GM23338 (cell line): ENCODE measurements at regions not wholly inside any gene's neighbourhood (a gene's known extent, or its start where the extent isn't known, plus 50 kb on each side); places are given as distances from the start of the nearest gene placed in this dataset.

ENCODE experiments used
- ATAC-seq: fragments of 200-7000 bp; cut with Tn5 transposase; 3 replicates; pipeline ENCODE4 v1.9.1; 2020
- DNase-seq: peaks from one replicate; pipeline ENCODE4 v3.0.0-alpha.2; 2015; ENCODE audit warnings: low spot score
- H2AFZ ChIP-seq: fragments of 200-600 bp; sonication (generic); 2 replicates; pipeline ENCODE4 v1.8.0; 2016; ENCODE audit warnings: antibody characterized with exemption, mild to moderate bottlenecking, moderate library complexity
- H3F3A ChIP-seq: fragments of 200-600 bp; sonication (generic); replicated peaks from 2 replicates; pipeline ENCODE4 v1.8.0; 2017; ENCODE audit warnings: antibody characterized with exemption, mixed run types, low read depth
- H3K27ac ChIP-seq: fragments of 200-600 bp; sonication (generic); 2 replicates; pipeline ENCODE4 v1.6.1; 2016; ENCODE audit warnings: low read depth
- H3K27me3 ChIP-seq: fragments of 200-600 bp; sonication (generic); 2 replicates; pipeline ENCODE4 v1.8.0; 2016; ENCODE audit warnings: mild to moderate bottlenecking, mixed run types, moderate library complexity; ENCODE audit not compliant: insufficient read depth
- H3K36me3 ChIP-seq: fragments of 200-600 bp; sonication (generic); 2 replicates; pipeline ENCODE4 v1.8.0; 2016; ENCODE audit warnings: mild to moderate bottlenecking; ENCODE audit not compliant: insufficient read depth
- H3K4me1 ChIP-seq: fragments of 200-600 bp; sonication (generic); 2 replicates; pipeline ENCODE4 v1.8.0; 2016; ENCODE audit warnings: mild to moderate bottlenecking, moderate library complexity; ENCODE audit not compliant: insufficient read depth
- H3K4me2 ChIP-seq: fragments of 200-600 bp; sonication (generic); 2 replicates; pipeline ENCODE4 v1.7.1; 2017; ENCODE audit warnings: mixed run types
- H3K4me3 ChIP-seq: fragments of 200-600 bp; sonication (generic); 2 replicates; pipeline ENCODE4 v1.6.1; 2016; ENCODE audit warnings: mixed run types
- H3K79me2 ChIP-seq: fragments of 200-600 bp; sonication (generic); replicated peaks from 2 replicates; pipeline ENCODE4 v1.8.0; 2017; ENCODE audit warnings: mild to moderate bottlenecking; ENCODE audit not compliant: insufficient read depth
- H3K9me2 ChIP-seq: fragments of 200-600 bp; sonication (generic); 2 replicates; pipeline ENCODE4 v1.8.0; 2017; ENCODE audit not compliant: insufficient read depth
- H4K20me1 ChIP-seq: fragments of 200-600 bp; sonication (generic); replicated peaks from 2 replicates; pipeline ENCODE4 v1.8.0; 2017; ENCODE audit warnings: mild to moderate bottlenecking; ENCODE audit not compliant: insufficient read depth
- H3K27ac Mint-ChIP-seq: 2 replicates; pipeline ENCODE4 v1.8.0; 2020; ENCODE audit warnings: inconsistent platforms, mild to moderate bottlenecking, moderate library complexity, mixed read lengths
- H3K27me3 Mint-ChIP-seq: 3 replicates; pipeline ENCODE4 v1.8.0; 2022; ENCODE audit warnings: low read depth, mild to moderate bottlenecking, moderate library complexity, mixed read lengths, inconsistent platforms; ENCODE audit not compliant: insufficient read depth, poor library complexity
- H3K36me3 Mint-ChIP-seq: 3 replicates; pipeline ENCODE4 v1.8.0; 2021; ENCODE audit warnings: low read depth, mild to moderate bottlenecking, inconsistent platforms, moderate library complexity, mixed read lengths
- H3K4me1 Mint-ChIP-seq: 3 replicates; pipeline ENCODE4 v1.8.0; 2020; ENCODE audit warnings: mild to moderate bottlenecking, inconsistent platforms, mixed read lengths
- H3K4me3 Mint-ChIP-seq: 3 replicates; pipeline ENCODE4 v1.8.0; 2021; ENCODE audit warnings: moderate library complexity, mild to moderate bottlenecking, inconsistent platforms, mixed read lengths
- H3K9me3 Mint-ChIP-seq: 3 replicates; pipeline ENCODE4 v1.8.0; 2020; ENCODE audit warnings: moderate library complexity, mild to moderate bottlenecking, inconsistent platforms, mixed read lengths
- CREB1 ChIP-seq: fragments of 250-450 bp; sonication (Bioruptor Pico); IDR thresholded peaks from 2 replicates; pipeline ENCODE4 v1.5.0; 2020; ENCODE audit warnings: low read depth, mild to moderate bottlenecking, moderate library complexity
- CTCF ChIP-seq, 2 experiments: fragments of 200-600 bp in 1 of 2; sonication (generic) in 1 of 2; conservative IDR thresholded peaks; 2 replicates each; pipeline versions ENCODE4 v1.5.1 to v1.6.1; 2016 to 2017; ENCODE audit warnings: antibody characterized with exemption in 2 of 2, low read depth in 2 of 2, mild to moderate bottlenecking in 2 of 2, moderate library complexity in 1 of 2
- EZH2 ChIP-seq: fragments of 200-600 bp; sonication (generic); IDR thresholded peaks from one replicate; pipeline ENCODE4 v1.8.0; 2017; ENCODE audit warnings: antibody characterized with exemption, mild to moderate bottlenecking, low read depth; ENCODE audit not compliant: unreplicated experiment
- EZH2phosphoT487 ChIP-seq: fragments of 200-600 bp; sonication (generic); IDR thresholded peaks from one replicate; pipeline ENCODE4 v1.8.1; 2018; ENCODE audit warnings: antibody characterized with exemption; ENCODE audit not compliant: unreplicated experiment
- JUNB ChIP-seq: IDR thresholded peaks from one replicate; pipeline ENCODE4 v1.6.1; 2016; ENCODE audit warnings: antibody characterized with exemption; ENCODE audit not compliant: unreplicated experiment
- NANOG ChIP-seq: IDR thresholded peaks from 2 replicates; pipeline ENCODE4 v1.6.1; 2016; ENCODE audit warnings: antibody characterized with exemption, borderline replicate concordance
- POLR2AphosphoS5 ChIP-seq: IDR thresholded peaks from 2 replicates; pipeline ENCODE4 v1.6.1; 2016; ENCODE audit warnings: antibody characterized with exemption, low read depth
- STAT1 ChIP-seq: IDR thresholded peaks from one replicate; pipeline ENCODE4 v1.6.1; 2016; ENCODE audit warnings: antibody characterized with exemption; ENCODE audit not compliant: unreplicated experiment
- ZNF114 ChIP-seq: fragments of 250-450 bp; sonication (Bioruptor Pico); IDR thresholded peaks from 2 replicates; pipeline ENCODE4 v1.5.0; 2020; ENCODE audit warnings: mild to moderate bottlenecking, moderate library complexity
- ZNF331 ChIP-seq: fragments of 250-450 bp; sonication (Bioruptor Pico); IDR thresholded peaks from 2 replicates; pipeline ENCODE4 v1.5.0; 2020; ENCODE audit warnings: low read depth, mild to moderate bottlenecking, moderate library complexity
- ZNF462 ChIP-seq: fragments of 250-450 bp; sonication (Bioruptor Pico); IDR thresholded peaks from 2 replicates; pipeline ENCODE4 v1.5.0; 2020; ENCODE audit warnings: mild to moderate bottlenecking, moderate library complexity
- TF ChIP-seq, protein P1 (sequence below): IDR thresholded peaks from 2 replicates; pipeline ENCODE4 v1.6.1; 2016; ENCODE audit warnings: antibody characterized with exemption
- TF ChIP-seq, protein P2 (sequence below): IDR thresholded peaks from one replicate; pipeline ENCODE4 v1.6.1; 2018; ENCODE audit warnings: antibody characterized with exemption; ENCODE audit not compliant: unreplicated experiment

DNA sequence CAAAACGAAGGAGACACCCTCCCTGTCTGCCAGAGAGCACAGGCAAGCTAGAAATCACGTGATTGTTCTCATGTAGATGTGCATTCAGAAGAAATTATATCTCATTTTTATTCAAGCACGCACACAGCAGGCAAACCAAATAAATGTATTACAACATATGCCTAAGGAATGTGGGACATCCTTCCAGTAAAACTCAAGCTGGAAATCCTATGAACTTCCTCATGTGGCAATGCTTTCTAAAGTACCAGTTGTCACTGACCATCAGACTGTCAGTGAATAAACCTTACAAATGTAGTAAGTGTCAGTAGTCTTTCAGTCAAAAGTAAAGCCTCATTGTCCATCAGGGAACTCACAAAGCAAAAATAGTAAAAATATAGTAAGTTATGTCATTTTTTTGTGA lies 350.1 kb upstream of the POM121L12 start (continued):
- TF ChIP-seq NANOG: no peak

GRCh38 chr7:52684388-52684787 lies 351.0 kb upstream of the POM121L12 start:
- Histone ChIP-seq H3K4me3 (no peak overlapping the region), H3K4me1 (no peaks in the 10 kb centered on the region), H3K36me3 (no peaks in the 10 kb centered on the region), H3K27me3 (no peaks in the 10 kb centered on the region), H4K20me1 (no peaks in the 10 kb centered on the region), H3K79me2 (no peaks in the 10 kb centered on the region), H3F3A (no peaks in the 10 kb centered on the region), H3K9me2 (peaks cover 8% of the 10 kb centered on the region), H3K4me2 (no peak overlapping the region), H3K27ac (no peak overlapping the region), H2AFZ (no peak overlapping the region)
- no peaks in the 10 kb centered on the region for H3K36me3 Mint-ChIP-seq
- H3K27ac Mint-ChIP-seq: no peak overlapping the region
- H3K4me1 Mint-ChIP-seq: no peaks in the 10 kb centered on the region
- TF ChIP-seq ZNF331 (no peak), JUNB (no peak), EZH2 (no peak), POLR2AphosphoS5 (no peak), CTCF (conservative IDR thresholded peaks at IDR 0.05; ENCODE audit: low read depth in 2 of 2) (no peak), ZNF114 (CRISPR knock-in tag) (no peak), STAT1 (no peak), CREB1 (CRISPR knock-in tag) (no peak), ZNF462 (CRISPR knock-in tag) (no peak), EZH2phosphoT487 (no peak)
- TF ChIP-seq, protein P1, sequence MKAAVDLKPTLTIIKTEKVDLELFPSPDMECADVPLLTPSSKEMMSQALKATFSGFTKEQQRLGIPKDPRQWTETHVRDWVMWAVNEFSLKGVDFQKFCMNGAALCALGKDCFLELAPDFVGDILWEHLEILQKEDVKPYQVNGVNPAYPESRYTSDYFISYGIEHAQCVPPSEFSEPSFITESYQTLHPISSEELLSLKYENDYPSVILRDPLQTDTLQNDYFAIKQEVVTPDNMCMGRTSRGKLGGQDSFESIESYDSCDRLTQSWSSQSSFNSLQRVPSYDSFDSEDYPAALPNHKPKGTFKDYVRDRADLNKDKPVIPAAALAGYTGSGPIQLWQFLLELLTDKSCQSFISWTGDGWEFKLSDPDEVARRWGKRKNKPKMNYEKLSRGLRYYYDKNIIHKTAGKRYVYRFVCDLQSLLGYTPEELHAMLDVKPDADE: no peak
- TF ChIP-seq, protein P2, sequence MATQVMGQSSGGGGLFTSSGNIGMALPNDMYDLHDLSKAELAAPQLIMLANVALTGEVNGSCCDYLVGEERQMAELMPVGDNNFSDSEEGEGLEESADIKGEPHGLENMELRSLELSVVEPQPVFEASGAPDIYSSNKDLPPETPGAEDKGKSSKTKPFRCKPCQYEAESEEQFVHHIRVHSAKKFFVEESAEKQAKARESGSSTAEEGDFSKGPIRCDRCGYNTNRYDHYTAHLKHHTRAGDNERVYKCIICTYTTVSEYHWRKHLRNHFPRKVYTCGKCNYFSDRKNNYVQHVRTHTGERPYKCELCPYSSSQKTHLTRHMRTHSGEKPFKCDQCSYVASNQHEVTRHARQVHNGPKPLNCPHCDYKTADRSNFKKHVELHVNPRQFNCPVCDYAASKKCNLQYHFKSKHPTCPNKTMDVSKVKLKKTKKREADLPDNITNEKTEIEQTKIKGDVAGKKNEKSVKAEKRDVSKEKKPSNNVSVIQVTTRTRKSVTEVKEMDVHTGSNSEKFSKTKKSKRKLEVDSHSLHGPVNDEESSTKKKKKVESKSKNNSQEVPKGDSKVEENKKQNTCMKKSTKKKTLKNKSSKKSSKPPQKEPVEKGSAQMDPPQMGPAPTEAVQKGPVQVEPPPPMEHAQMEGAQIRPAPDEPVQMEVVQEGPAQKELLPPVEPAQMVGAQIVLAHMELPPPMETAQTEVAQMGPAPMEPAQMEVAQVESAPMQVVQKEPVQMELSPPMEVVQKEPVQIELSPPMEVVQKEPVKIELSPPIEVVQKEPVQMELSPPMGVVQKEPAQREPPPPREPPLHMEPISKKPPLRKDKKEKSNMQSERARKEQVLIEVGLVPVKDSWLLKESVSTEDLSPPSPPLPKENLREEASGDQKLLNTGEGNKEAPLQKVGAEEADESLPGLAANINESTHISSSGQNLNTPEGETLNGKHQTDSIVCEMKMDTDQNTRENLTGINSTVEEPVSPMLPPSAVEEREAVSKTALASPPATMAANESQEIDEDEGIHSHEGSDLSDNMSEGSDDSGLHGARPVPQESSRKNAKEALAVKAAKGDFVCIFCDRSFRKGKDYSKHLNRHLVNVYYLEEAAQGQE: no peak
- ATAC-seq (no peak), DNase-seq (no peak)
- no peak overlapping the region for H3K4me3 Mint-ChIP-seq
- no peaks in the 10 kb centered on the region for H3K9me3 Mint-ChIP-seq
- H3K27me3 Mint-ChIP-seq: no peaks in the 10 kb centered on the region
